ENCODE measurements at regions not wholly inside any gene's neighbourhood (a gene's known extent, or its start where the extent isn't known, plus 50 kb on each side); places are given as distances from the start of the nearest gene placed in this dataset.
"Not testable (repeated sequence)": the region's sequence is repeated elsewhere in the genome, so short reads cannot be mapped to it uniquely, and the experiment has no call there.

DNA sequence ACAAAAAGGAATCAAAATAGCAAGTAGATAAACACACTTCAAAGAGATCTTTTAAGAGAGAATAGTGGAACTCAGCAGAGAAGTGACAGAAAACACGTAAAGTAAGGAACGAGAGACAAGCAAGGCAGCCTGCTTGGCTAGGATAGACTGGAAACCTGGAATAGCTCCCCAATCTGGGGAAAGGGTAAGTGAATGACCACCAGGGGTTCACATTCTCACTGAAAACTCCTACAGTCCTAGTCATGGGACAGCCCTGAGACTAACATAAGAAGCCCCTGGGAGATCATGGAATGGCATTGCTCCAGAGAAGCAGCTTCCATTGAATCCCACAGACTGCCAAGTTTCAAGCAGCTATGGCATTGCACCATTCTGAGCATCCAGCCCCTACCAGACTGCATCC is 363.6 kb upstream of the ARPP21 start:
- H3K4me3 ChIP-seq (ENCODE audit: low read length): no peak overlapping the region
- no peak for DNase-seq (ENCODE audit: low read depth)
- TF ChIP-seq, protein P1, sequence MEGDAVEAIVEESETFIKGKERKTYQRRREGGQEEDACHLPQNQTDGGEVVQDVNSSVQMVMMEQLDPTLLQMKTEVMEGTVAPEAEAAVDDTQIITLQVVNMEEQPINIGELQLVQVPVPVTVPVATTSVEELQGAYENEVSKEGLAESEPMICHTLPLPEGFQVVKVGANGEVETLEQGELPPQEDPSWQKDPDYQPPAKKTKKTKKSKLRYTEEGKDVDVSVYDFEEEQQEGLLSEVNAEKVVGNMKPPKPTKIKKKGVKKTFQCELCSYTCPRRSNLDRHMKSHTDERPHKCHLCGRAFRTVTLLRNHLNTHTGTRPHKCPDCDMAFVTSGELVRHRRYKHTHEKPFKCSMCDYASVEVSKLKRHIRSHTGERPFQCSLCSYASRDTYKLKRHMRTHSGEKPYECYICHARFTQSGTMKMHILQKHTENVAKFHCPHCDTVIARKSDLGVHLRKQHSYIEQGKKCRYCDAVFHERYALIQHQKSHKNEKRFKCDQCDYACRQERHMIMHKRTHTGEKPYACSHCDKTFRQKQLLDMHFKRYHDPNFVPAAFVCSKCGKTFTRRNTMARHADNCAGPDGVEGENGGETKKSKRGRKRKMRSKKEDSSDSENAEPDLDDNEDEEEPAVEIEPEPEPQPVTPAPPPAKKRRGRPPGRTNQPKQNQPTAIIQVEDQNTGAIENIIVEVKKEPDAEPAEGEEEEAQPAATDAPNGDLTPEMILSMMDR (conservative IDR thresholded peaks at IDR 0.05; ENCODE audit: low read length): no peak

DNA sequence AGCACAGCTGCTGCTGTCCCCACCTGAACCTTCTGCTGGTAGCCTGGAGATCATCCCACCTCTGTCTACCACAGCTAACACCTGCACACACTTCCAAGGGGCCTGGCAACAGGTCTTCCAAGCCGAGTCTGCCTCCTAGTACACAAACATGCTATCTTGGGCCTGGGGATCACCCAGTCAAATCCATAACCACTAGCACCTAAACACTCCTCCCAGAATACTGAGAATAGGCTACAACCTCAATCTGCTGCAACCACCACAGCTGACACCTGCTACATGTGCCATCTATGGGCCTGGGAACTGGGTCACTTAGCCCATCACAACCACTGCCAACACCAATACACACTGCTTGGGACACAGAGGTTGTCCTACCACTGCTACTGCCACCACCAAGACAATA is 362.8 kb upstream of the ARPP21 start:
- TF ChIP-seq, protein P1 (conservative IDR thresholded peaks at IDR 0.05; ENCODE audit: low read length): no peak
- H3K4me3 ChIP-seq (ENCODE audit: low read length): no peak overlapping the region
- no peak for DNase-seq (ENCODE audit: low read depth)

DNA sequence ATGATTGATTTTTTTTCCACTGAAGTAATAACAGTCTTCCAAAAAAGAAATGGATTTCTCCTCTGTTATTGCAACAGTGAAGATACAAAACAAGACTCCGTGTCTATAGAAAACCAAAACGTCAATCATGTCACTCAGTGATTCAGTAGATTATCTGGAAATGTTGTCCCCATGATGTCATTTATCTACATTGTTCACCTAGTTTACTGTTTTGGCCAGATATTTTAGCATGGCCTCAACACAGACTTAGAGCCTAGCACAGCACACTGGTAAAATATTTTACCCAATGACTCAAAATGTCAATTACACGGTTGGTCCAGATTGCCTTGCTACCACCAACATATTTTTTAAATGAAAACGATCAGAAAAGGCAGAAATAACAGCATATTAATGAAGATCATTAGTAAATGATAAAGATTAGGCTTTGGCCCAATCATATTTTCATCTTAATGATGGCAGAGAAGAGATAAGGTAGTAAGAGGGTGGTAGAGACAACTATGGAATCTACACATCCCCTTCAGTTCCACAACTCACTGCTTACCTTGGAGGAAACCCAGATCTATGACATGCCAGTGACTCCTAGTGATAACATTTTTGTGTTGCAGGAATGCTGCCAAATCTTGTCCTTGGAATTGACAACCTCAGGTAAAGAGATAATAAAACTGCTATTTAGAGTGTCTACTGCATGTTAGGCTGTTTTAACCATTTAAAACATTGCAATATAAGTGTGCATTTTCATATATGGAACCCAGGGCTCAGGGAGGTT is 347.7 kb upstream of the ARPP21 start:
- no peak overlapping the region for H3K4me3 ChIP-seq (ENCODE audit: low read length)
- no peak for DNase-seq (ENCODE audit: low read depth)
- TF ChIP-seq, protein P1 (conservative IDR thresholded peaks at IDR 0.05; ENCODE audit: low read length): no peak

DNA sequence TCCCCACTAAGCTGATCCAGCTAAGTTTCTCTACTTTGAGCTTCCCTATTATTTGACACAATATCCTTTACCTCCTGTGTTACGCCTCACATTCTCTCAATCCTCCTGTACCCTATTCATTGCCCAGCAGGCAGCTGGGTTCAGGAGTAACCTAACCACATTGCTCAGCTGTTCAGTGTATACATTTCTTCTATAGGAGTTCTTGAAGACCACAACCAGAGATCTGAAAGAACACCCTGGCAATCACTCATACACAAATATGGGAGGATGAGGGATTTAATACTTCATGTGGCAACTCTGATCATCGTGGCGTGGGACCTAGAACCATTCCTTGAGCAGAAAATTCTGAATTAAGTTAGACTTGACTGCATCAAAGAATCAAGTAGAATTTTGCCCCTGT is 346.8 kb upstream of the ARPP21 start:
- TF ChIP-seq, protein P1 (conservative IDR thresholded peaks at IDR 0.05; ENCODE audit: low read length): no peak
- no peak for DNase-seq (ENCODE audit: low read depth)

GRCh38 chr3:35295906-35296305 is 343.4 kb upstream of the ARPP21 start:
- TF ChIP-seq, protein P1 (conservative IDR thresholded peaks at IDR 0.05; ENCODE audit: low read length): no peak
- H3K4me3 ChIP-seq (ENCODE audit: low read length): no peak overlapping the region
- no peak for DNase-seq (ENCODE audit: low read depth)

More for the DNA sequence above, 346.8 kb upstream of the ARPP21 start:
- no peak overlapping the region for H3K4me3 ChIP-seq (ENCODE audit: low read length)

DNA sequence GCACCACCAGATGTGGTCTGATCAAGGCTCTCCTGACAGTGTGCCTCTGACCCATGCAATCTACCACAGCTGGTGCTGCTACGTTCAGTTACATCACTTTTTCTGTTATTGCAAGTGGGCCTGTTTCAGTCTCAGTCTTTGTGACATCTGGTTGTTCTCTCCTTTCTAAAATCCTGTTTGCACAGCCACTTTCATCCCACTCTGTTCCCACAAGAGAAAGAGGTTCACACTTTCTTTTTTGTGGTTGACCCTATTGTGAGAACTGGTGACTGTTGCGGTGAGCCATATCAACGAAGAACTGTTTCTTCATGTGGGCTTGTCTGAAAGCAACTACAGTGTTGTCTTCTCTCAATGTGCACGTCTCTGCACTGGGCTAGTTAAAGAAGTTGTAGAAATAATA is 342.8 kb upstream of the ARPP21 start:
- DNase-seq (ENCODE audit: low read depth): no peak
- no peak overlapping the region for H3K4me3 ChIP-seq (ENCODE audit: low read length)
- TF ChIP-seq, protein P1 (conservative IDR thresholded peaks at IDR 0.05; ENCODE audit: low read length): no peak

DNA sequence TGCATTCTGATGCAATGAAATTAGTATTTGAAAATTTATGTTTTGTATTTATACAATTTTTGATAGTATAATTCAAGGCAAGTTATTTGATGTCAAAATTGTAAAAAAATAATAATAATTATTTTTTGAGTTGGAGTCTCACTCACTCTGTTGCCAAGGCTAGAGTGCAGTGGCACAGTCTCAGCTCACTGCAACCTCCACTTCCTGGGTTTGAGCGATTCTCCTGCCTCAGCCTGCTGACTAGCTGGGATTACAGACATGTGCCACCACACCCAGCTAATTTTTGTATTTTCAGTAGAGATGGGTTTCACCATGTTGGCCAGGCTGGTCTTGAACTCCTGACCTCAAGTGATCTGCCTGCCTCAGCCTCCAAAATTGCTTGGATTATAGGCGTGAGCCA is 342.4 kb upstream of the ARPP21 start:
- H3K4me3 ChIP-seq (ENCODE audit: low read length); DNase-seq (ENCODE audit: low read depth): not testable (repeated sequence)

Measured in AG10803 (cell line).